LNCaP clone FGC (cell line): ENCODE measurements at regions not wholly inside any gene's neighbourhood (a gene's known extent, or its start where the extent isn't known, plus 50 kb on each side); places are given as distances from the start of the nearest gene placed in this dataset.

Experiments used
- DNase-seq: peaks from one replicate; pipeline ENCODE4 v3.0.0-alpha.2; 2011; ENCODE audit warnings: low read depth
- H3K4me3 ChIP-seq: 2 replicates; pipeline ENCODE4 v1.5.1; 2011; ENCODE audit warnings: mild to moderate bottlenecking, low read depth, low read length, control low read depth
- CTCF ChIP-seq: IDR thresholded peaks from 2 replicates; pipeline ENCODE4 v1.5.1; 2012; ENCODE audit warnings: mild to moderate bottlenecking; ENCODE audit not compliant: control insufficient read depth, insufficient read depth; ENCODE audit errors: extremely low read depth

- H3K4me3 ChIP-seq = no peak overlapping the region
- DNase-seq = no peak
- TF ChIP-seq CTCF = no peak
These were observed 59.0 kb upstream of the SALL3 start for GRCh38 chr18:78920456-78921138.

- no peak for DNase-seq
- TF ChIP-seq CTCF = no peak
- no peak overlapping the region for H3K4me3 ChIP-seq
These were observed 56.8 kb upstream of the SALL3 start for GRCh38 chr18:78922856-78923255.

- TF ChIP-seq CTCF = no peak
- no peak overlapping the region for H3K4me3 ChIP-seq
- DNase-seq = no peak
These were observed 55.3 kb upstream of the SALL3 start for GRCh38 chr18:78924301-78924700.

- TF ChIP-seq CTCF = no peak
- no peak for DNase-seq
- no peak overlapping the region for H3K4me3 ChIP-seq
These were observed 54.7 kb upstream of the SALL3 start for GRCh38 chr18:78924786-78925540.

- no peak for DNase-seq
- no peak for TF ChIP-seq CTCF
- H3K4me3 ChIP-seq = no peak overlapping the region
These were observed 53.9 kb upstream of the SALL3 start for GRCh38 chr18:78925557-78926242.

- no peak for DNase-seq
- TF ChIP-seq CTCF = no peak
- H3K4me3 ChIP-seq = no peak overlapping the region
These were observed 53.4 kb upstream of the SALL3 start for GRCh38 chr18:78926243-78926615.
